H9 (cell line): ENCODE measurements at regions not wholly inside any gene's neighbourhood (a gene's known extent, or its start where the extent isn't known, plus 50 kb on each side); places are given as distances from the start of the nearest gene placed in this dataset.

Source experiments
- DNase-seq: peaks from one replicate; pipeline ENCODE4 v3.0.0-alpha.2; 2017
- H2AFZ ChIP-seq: one replicate; pipeline ENCODE4 v1.6.1; 2013; ENCODE audit warnings: mild to moderate bottlenecking, low read length, control low read depth, moderate library complexity
- H2AK5ac ChIP-seq: 2 replicates; pipeline ENCODE4 v1.6.1; 2013; ENCODE audit warnings: low read length, control low read depth, mixed read lengths; ENCODE audit not compliant: insufficient read length
- H2BK120ac ChIP-seq: one replicate; pipeline ENCODE4 v1.6.1; 2013; ENCODE audit warnings: low read depth, mild to moderate bottlenecking, low read length, control low read depth, inconsistent platforms; ENCODE audit not compliant: poor library complexity, severe bottlenecking
- H2BK12ac ChIP-seq: 2 replicates; pipeline ENCODE4 v1.6.1; 2013; ENCODE audit warnings: low read length, control low read depth, mixed read lengths, low read depth; ENCODE audit not compliant: insufficient read length
- H2BK15ac ChIP-seq: 2 replicates; pipeline ENCODE4 v1.6.1; 2013; ENCODE audit warnings: low read depth, low read length, control low read depth
- H2BK20ac ChIP-seq: one replicate; pipeline ENCODE4 v1.6.1; 2013; ENCODE audit warnings: low read depth, mild to moderate bottlenecking, low read length, control low read depth, inconsistent platforms; ENCODE audit not compliant: poor library complexity, severe bottlenecking
- H2BK5ac ChIP-seq: 2 replicates; pipeline ENCODE4 v1.6.1; 2013; ENCODE audit warnings: low read length, control low read depth, mixed read lengths; ENCODE audit not compliant: insufficient read length
- H3K14ac ChIP-seq: 2 replicates; pipeline ENCODE4 v1.6.1; 2013; ENCODE audit warnings: low read length, control low read depth; ENCODE audit not compliant: insufficient read depth
- H3K18ac ChIP-seq: 2 replicates; pipeline ENCODE4 v1.6.1; 2013; ENCODE audit warnings: low read depth, mild to moderate bottlenecking, mixed read lengths, low read length, control low read depth; ENCODE audit not compliant: insufficient read length
- H3K23ac ChIP-seq: 2 replicates; pipeline ENCODE4 v1.6.1; 2013; ENCODE audit warnings: low read length, control low read depth, mixed read lengths, low read depth; ENCODE audit not compliant: insufficient read length
- H3K23me2 ChIP-seq: 2 replicates; pipeline ENCODE4 v1.6.1; 2013; ENCODE audit warnings: low read depth, mild to moderate bottlenecking, mixed read lengths, low read length, control low read depth; ENCODE audit not compliant: insufficient read length, poor library complexity, severe bottlenecking
- H3K27ac ChIP-seq: 2 replicates; pipeline ENCODE4 v1.5.1; 2013; ENCODE audit warnings: low read length, control low read depth, mixed read lengths, low read depth; ENCODE audit not compliant: insufficient read length
- H3K27me3 ChIP-seq: 2 replicates; pipeline ENCODE4 v1.6.1; 2013; ENCODE audit warnings: low read length, control low read depth, inconsistent platforms; ENCODE audit not compliant: insufficient read depth
- H3K4ac ChIP-seq: 2 replicates; pipeline ENCODE4 v1.6.1; 2013; ENCODE audit warnings: low read depth, mild to moderate bottlenecking, control low read depth, inconsistent platforms, low read length, moderate library complexity
- H3K4me1 ChIP-seq: 2 replicates; pipeline ENCODE4 v1.6.1; 2013; ENCODE audit warnings: low read length, control low read depth, inconsistent platforms; ENCODE audit not compliant: insufficient read depth
- H3K4me2 ChIP-seq: 2 replicates; pipeline ENCODE4 v1.6.1; 2013; ENCODE audit warnings: low read length, control low read depth, mixed read lengths; ENCODE audit not compliant: insufficient read length, insufficient read depth
- H3K56ac ChIP-seq: 2 replicates; pipeline ENCODE4 v1.6.1; 2013; ENCODE audit warnings: low read depth, mild to moderate bottlenecking, mixed read lengths, low read length, control low read depth; ENCODE audit not compliant: insufficient read length
- H3K79me1 ChIP-seq: 2 replicates; pipeline ENCODE4 v1.6.1; 2013; ENCODE audit warnings: low read depth, mild to moderate bottlenecking, moderate library complexity, low read length, control low read depth, inconsistent platforms; ENCODE audit not compliant: insufficient read depth, poor library complexity, severe bottlenecking
- H3K79me2 ChIP-seq: 2 replicates; pipeline ENCODE4 v1.6.1; 2013; ENCODE audit warnings: low read length, control low read depth, inconsistent platforms; ENCODE audit not compliant: insufficient read depth
- H3K9ac ChIP-seq: 2 replicates; pipeline ENCODE4 v1.6.1; 2013; ENCODE audit warnings: low read length, control low read depth, mixed read lengths; ENCODE audit not compliant: insufficient read length; ENCODE audit errors: extremely low read depth
- H3K9me3 ChIP-seq: one replicate; pipeline ENCODE4 v1.6.1; 2013; ENCODE audit warnings: low read depth, low read length, inconsistent platforms; ENCODE audit not compliant: control insufficient read depth
- H3T11ph ChIP-seq: one replicate; pipeline ENCODE4 v1.6.1; 2013; ENCODE audit warnings: mild to moderate bottlenecking, low read length, control low read depth, inconsistent platforms
- H4K20me1 ChIP-seq: one replicate; pipeline ENCODE4 v1.6.1; 2013; ENCODE audit not compliant: control insufficient read depth, insufficient read length, insufficient read depth
- H4K5ac ChIP-seq: 2 replicates; pipeline ENCODE4 v1.6.1; 2013; ENCODE audit warnings: low read depth, mild to moderate bottlenecking, mixed read lengths, low read length, control low read depth; ENCODE audit not compliant: insufficient read length
- H4K8ac ChIP-seq: replicated peaks from 2 replicates; pipeline ENCODE4 v1.6.1; 2013; ENCODE audit warnings: low read length, control low read depth, mixed read lengths, low read depth; ENCODE audit not compliant: insufficient read length
- H4K91ac ChIP-seq: 2 replicates; pipeline ENCODE4 v1.6.1; 2013; ENCODE audit warnings: low read depth, mild to moderate bottlenecking, moderate library complexity, mixed read lengths, low read length, control low read depth; ENCODE audit not compliant: insufficient read length
- H3K27ac Mint-ChIP-seq, 3 experiments: 2 replicates in 2 of 3; 3 replicates in 1 of 3; pipeline ENCODE4 v1.8.0; 2020 to 2021; ENCODE audit warnings: mixed read lengths in 3 of 3, mild to moderate bottlenecking in 1 of 3, moderate library complexity in 1 of 3
- H3K27me3 Mint-ChIP-seq: 2 replicates; pipeline ENCODE4 v1.8.0; 2021; ENCODE audit warnings: low read depth, mild to moderate bottlenecking, moderate library complexity, mixed read lengths
- H3K36me3 Mint-ChIP-seq, 3 experiments: 2 replicates in 2 of 3; 3 replicates in 1 of 3; pipeline ENCODE4 v1.8.0; 2020 to 2021; ENCODE audit warnings: low read depth in 3 of 3, mixed read lengths in 3 of 3; ENCODE audit not compliant: insufficient read depth in 1 of 3
- H3K4me1 Mint-ChIP-seq, 2 experiments: 2 replicates each; pipeline ENCODE4 v1.8.0; 2020; ENCODE audit warnings: mixed read lengths in 2 of 2
- H3K4me3 Mint-ChIP-seq, 2 experiments: 2 replicates in 1 of 2; 3 replicates in 1 of 2; pipeline ENCODE4 v1.8.0; 2020 to 2021; ENCODE audit warnings: mild to moderate bottlenecking in 2 of 2, mixed read lengths in 2 of 2, moderate library complexity in 1 of 2
- H3K9me3 Mint-ChIP-seq, 2 experiments: 2 replicates in 1 of 2; 3 replicates in 1 of 2; pipeline ENCODE4 v1.8.0; 2020; ENCODE audit warnings: mild to moderate bottlenecking in 2 of 2, mixed read lengths in 2 of 2, moderate library complexity in 1 of 2
- WGBS: extraction: QIAGEN DNeasy Blood & Tissue Kit; methylation state at CpG from one replicate; pipeline ENCODE4 v1.1.7; 2013; ENCODE audit warnings: missing lambda C conversion rate, low lambda C conversion rate, mixed read lengths; ENCODE audit not compliant: insufficient read length; ENCODE audit errors: extremely low coverage; 5-methylcytosine and 5-hydroxymethylcytosine counted together
- TF ChIP-seq, protein P1 (sequence below): fragments of 200-600 bp; sonication (generic); conservative IDR thresholded peaks from 3 replicates; pipeline ENCODE4 v1.8.0; 2021; ENCODE audit warnings: antibody characterized with exemption, mild to moderate bottlenecking

DNA sequence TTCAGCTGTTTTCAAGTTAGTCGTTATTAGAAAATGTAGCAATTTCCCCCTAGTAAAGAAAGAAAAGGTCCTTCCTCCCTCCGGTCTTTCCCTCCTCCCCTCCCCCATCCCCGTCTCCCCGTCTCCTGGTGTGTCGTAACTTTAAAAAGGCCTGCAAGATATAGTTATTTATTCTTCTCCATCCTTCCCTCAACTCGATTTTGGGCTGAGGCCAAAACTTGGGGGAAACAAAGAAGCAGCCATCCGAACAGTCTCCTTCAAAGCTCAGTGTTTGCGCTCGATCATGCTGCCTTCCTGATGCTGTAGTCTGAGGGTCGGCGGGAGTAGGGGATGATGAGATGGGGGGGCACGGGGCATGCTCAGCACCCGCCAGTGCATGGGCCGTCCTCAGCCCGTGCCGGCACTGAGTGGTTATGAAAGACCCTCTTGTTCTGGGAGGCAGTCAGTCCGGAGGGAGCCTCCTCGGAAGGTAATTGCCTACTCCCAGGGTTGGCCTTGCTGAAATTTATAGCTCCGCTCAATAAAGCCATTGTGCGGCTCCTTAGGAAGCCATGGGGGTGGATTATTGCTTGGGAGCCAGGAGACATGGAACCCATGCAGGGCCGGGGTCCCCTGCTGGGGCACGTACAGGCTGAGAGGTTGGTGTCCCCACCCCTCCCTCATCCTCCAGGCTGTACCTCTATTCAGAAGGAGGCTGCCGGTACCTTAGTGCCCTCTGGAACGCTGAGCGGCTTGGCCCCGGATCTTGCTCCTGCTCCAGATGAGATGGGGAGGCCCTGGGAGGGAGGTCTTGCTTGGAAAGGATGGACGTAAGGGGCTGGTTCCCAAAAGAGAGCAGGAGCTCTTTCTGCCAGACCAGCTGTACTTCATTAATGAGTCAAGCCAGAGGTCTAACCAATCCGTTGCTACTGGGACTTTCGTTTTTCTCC lies 212.7 kb upstream of the CADM1 start:
- TF ChIP-seq, protein P1, sequence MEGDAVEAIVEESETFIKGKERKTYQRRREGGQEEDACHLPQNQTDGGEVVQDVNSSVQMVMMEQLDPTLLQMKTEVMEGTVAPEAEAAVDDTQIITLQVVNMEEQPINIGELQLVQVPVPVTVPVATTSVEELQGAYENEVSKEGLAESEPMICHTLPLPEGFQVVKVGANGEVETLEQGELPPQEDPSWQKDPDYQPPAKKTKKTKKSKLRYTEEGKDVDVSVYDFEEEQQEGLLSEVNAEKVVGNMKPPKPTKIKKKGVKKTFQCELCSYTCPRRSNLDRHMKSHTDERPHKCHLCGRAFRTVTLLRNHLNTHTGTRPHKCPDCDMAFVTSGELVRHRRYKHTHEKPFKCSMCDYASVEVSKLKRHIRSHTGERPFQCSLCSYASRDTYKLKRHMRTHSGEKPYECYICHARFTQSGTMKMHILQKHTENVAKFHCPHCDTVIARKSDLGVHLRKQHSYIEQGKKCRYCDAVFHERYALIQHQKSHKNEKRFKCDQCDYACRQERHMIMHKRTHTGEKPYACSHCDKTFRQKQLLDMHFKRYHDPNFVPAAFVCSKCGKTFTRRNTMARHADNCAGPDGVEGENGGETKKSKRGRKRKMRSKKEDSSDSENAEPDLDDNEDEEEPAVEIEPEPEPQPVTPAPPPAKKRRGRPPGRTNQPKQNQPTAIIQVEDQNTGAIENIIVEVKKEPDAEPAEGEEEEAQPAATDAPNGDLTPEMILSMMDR, result no peak
- no peak overlapping the region for H2BK5ac ChIP-seq
- no peak overlapping the region for H2BK20ac ChIP-seq
- H2AK5ac ChIP-seq, result no peak overlapping the region
- no peak overlapping the region for H3K4ac ChIP-seq
- H3K27ac Mint-ChIP-seq, result no peak overlapping the region
- H3K4me3 Mint-ChIP-seq, result no peak overlapping the region
- H2AFZ ChIP-seq, result no peak overlapping the region
- no peaks in the 10 kb centered on the region for H3K9me3 ChIP-seq
- H4K8ac ChIP-seq, result no peak overlapping the region
- H3K27me3 Mint-ChIP-seq, result peaks cover 36% of the 10 kb centered on the region
- no peak overlapping the region for H2BK120ac ChIP-seq
- H3K79me2 ChIP-seq, result no peaks in the 10 kb centered on the region
- no peak overlapping the region for H4K91ac ChIP-seq
- H3K56ac ChIP-seq, result no peak overlapping the region
- H3K23me2 ChIP-seq, result no peaks in the 10 kb centered on the region
- no peak overlapping the region for H3K9ac ChIP-seq
- no CpG with 5 or more reads among the region's 29 CpGs for WGBS
- no peak overlapping the region for H4K5ac ChIP-seq
- H2BK15ac ChIP-seq, result no peak overlapping the region
- no peak overlapping the region; the same call in 1 of the 2 replicates for H3K14ac ChIP-seq
- H3K18ac ChIP-seq, result no peak overlapping the region
- H3K27me3 ChIP-seq, result no peaks in the 10 kb centered on the region
- no peaks in the 10 kb centered on the region for H3K79me1 ChIP-seq
- no peak for DNase-seq
- H3K27ac ChIP-seq, result no peak overlapping the region
- no peak overlapping the region for H2BK12ac ChIP-seq
- H3T11ph ChIP-seq, result no peak overlapping the region
- no peak overlapping the region for H3K23ac ChIP-seq
- no peak overlapping the region for H3K4me2 ChIP-seq
- H3K36me3 Mint-ChIP-seq, result no peaks in the 10 kb centered on the region
- H3K9me3 Mint-ChIP-seq, result no peaks in the 10 kb centered on the region
- no peaks in the 10 kb centered on the region for H3K4me1 ChIP-seq
- no peaks in the 10 kb centered on the region for H4K20me1 ChIP-seq
- peaks cover 7 to 18% of the 10 kb centered on the region in 2 experiments for H3K4me1 Mint-ChIP-seq
